IMR-90 (cell line): ENCODE measurements at regions not wholly inside any gene's neighbourhood (a gene's known extent, or its start where the extent isn't known, plus 50 kb on each side); places are given as distances from the start of the nearest gene placed in this dataset.

Source experiments
- ATAC-seq: fragments of 200-7000 bp; cut with Tn5 transposase; 2 replicates; pipeline ENCODE4 v1.9.1; 2020; ENCODE audit warnings: low read depth, mild to moderate bottlenecking, moderate library complexity
- BruUV-seq: library from RNA; stranded (reverse); fragments of 400-500 nt; replicated peaks from 2 replicates; lab custom pipeline; 2021; lab: Mats Ljungman, UMichigan
- CTCF ChIA-PET: fragments of 300-600 bp; formaldehyde crosslinking; extraction: SDS; loops from one replicate; lab custom pipeline; 2021; ENCODE audit warnings: antibody characterized with exemption; lab: Yijun Ruan, JAX
- POLR2A ChIA-PET: fragments of 300-600 bp; sonication (Branson Sonifier 250); formaldehyde crosslinking; loops from one replicate; lab custom pipeline; 2022; ENCODE audit warnings: antibody characterized with exemption; ENCODE audit not compliant: unreplicated experiment; lab: Charles Lee
- DNase-seq: peaks from one replicate; pipeline ENCODE4 v3.0.0; 2013
- H2AFZ ChIP-seq: replicated peaks from 2 replicates; pipeline ENCODE3; 2013; ENCODE audit warnings: low read length, mild to moderate bottlenecking; ENCODE audit not compliant: poor library complexity
- H2AK5ac ChIP-seq: 2 replicates; pipeline ENCODE4 v1.6.1; 2013; ENCODE audit warnings: low read depth, low read length, inconsistent platforms
- H2AK9ac ChIP-seq: replicated peaks from 2 replicates; pipeline ENCODE3; 2013; ENCODE audit warnings: mild to moderate bottlenecking, low read depth, low read length, moderate library complexity; ENCODE audit not compliant: poor library complexity
- H2BK120ac ChIP-seq: 2 replicates; pipeline ENCODE4 v1.6.1; 2013; ENCODE audit warnings: low read depth, low read length, inconsistent platforms
- H2BK15ac ChIP-seq: 3 replicates; pipeline ENCODE4 v1.6.1; 2013; ENCODE audit warnings: low read depth, low read length, inconsistent platforms
- H2BK20ac ChIP-seq: 2 replicates; pipeline ENCODE4 v1.6.1; 2013; ENCODE audit warnings: low read depth, mild to moderate bottlenecking, inconsistent platforms, low read length, moderate library complexity
- H2BK5ac ChIP-seq: 2 replicates; pipeline ENCODE4 v1.6.1; 2013; ENCODE audit warnings: mild to moderate bottlenecking, low read depth, low read length, inconsistent platforms; ENCODE audit not compliant: poor library complexity, severe bottlenecking
- H3K14ac ChIP-seq: replicated peaks from 2 replicates; pipeline ENCODE4 v1.6.1; 2013; ENCODE audit warnings: low read depth, low read length, inconsistent platforms
- H3K18ac ChIP-seq: 2 replicates; pipeline ENCODE4 v1.6.1; 2013; ENCODE audit warnings: low read depth, low read length, control low read depth
- H3K23ac ChIP-seq: 2 replicates; pipeline ENCODE4 v1.6.1; 2013; ENCODE audit warnings: low read depth, low read length, inconsistent platforms
- H3K27ac ChIP-seq: 2 replicates; pipeline ENCODE4 v1.5.1; 2013; ENCODE audit warnings: mild to moderate bottlenecking, control low read depth, low read length; ENCODE audit not compliant: insufficient read depth
- H3K27me3 ChIP-seq: 2 replicates; pipeline ENCODE4 v1.6.1; 2013; ENCODE audit warnings: low read length; ENCODE audit not compliant: control insufficient read depth, insufficient read depth
- H3K36me3 ChIP-seq: 2 replicates; pipeline ENCODE4 v1.6.1; 2013; ENCODE audit warnings: low read length, mixed read lengths; ENCODE audit not compliant: control insufficient read depth, insufficient read depth
- H3K4ac ChIP-seq: 2 replicates; pipeline ENCODE4 v1.6.1; 2013; ENCODE audit warnings: low read depth, low read length, inconsistent platforms
- H3K4me1 ChIP-seq: 2 replicates; pipeline ENCODE4 v1.6.1; 2013; ENCODE audit warnings: low read length, mixed read lengths; ENCODE audit not compliant: control insufficient read depth, insufficient read depth
- H3K4me2 ChIP-seq: 2 replicates; pipeline ENCODE4 v1.6.1; 2013; ENCODE audit warnings: low read depth, mild to moderate bottlenecking, control low read depth, low read length, moderate library complexity
- H3K4me3 ChIP-seq: 2 replicates; pipeline ENCODE4 v1.5.1; 2013; ENCODE audit warnings: low read depth, mild to moderate bottlenecking, control low read depth, low read length, moderate library complexity; ENCODE audit not compliant: insufficient read depth
- H3K56ac ChIP-seq: 2 replicates; pipeline ENCODE4 v1.6.1; 2013; ENCODE audit warnings: low read length, inconsistent platforms; ENCODE audit not compliant: insufficient read depth; ENCODE audit errors: extremely low read depth
- H3K79me1 ChIP-seq, 2 experiments: 2 replicates each; pipeline ENCODE4 v1.6.1; 2013; ENCODE audit warnings: low read length in 2 of 2, inconsistent platforms in 1 of 2, low read depth in 1 of 2
- H3K9ac ChIP-seq: 2 replicates; pipeline ENCODE4 v1.6.1; 2013; ENCODE audit warnings: low read depth, low read length, control low read depth
- H3K9me1 ChIP-seq: 2 replicates; pipeline ENCODE4 v1.6.1; 2013; ENCODE audit warnings: low read length, inconsistent platforms; ENCODE audit not compliant: insufficient read depth
- H3K9me3 ChIP-seq: 2 replicates; pipeline ENCODE4 v1.6.1; 2013; ENCODE audit warnings: low read length; ENCODE audit not compliant: control insufficient read depth, insufficient read depth
- H4K20me1 ChIP-seq: 2 replicates; pipeline ENCODE4 v1.6.1; 2013; ENCODE audit warnings: low read length, inconsistent platforms; ENCODE audit not compliant: insufficient read depth
- H4K5ac ChIP-seq: 2 replicates; pipeline ENCODE4 v1.6.1; 2013; ENCODE audit warnings: mild to moderate bottlenecking, low read depth, low read length, control low read depth
- H4K8ac ChIP-seq, 2 experiments: 2 replicates each; pipeline ENCODE4 v1.6.1; 2013; ENCODE audit warnings: low read depth in 2 of 2, low read length in 2 of 2, control low read depth in 1 of 2, inconsistent platforms in 1 of 2
- H4K91ac ChIP-seq: 2 replicates; pipeline ENCODE4 v1.6.1; 2013; ENCODE audit warnings: low read depth, low read length, inconsistent platforms; ENCODE audit not compliant: insufficient read depth
- BHLHE40 ChIP-seq: fragments of 150-350 bp; IDR thresholded peaks from 2 replicates; pipeline ENCODE4 v1.6.1; 2016; ENCODE audit warnings: mild to moderate bottlenecking, low read depth, low read length
- CHD1 ChIP-seq: IDR thresholded peaks from 2 replicates; pipeline ENCODE4 v1.6.1; 2012; ENCODE audit warnings: low read depth, low read length, improper control_type of control experiment
- MAZ ChIP-seq: IDR thresholded peaks from 2 replicates; pipeline ENCODE4 v1.6.1; 2012; ENCODE audit warnings: low read depth, mild to moderate bottlenecking, low read length, improper control_type of control experiment, moderate library complexity, borderline replicate concordance
- POLR2A ChIP-seq: IDR thresholded peaks from 2 replicates; pipeline ENCODE4 v1.6.1; 2012; ENCODE audit warnings: mild to moderate bottlenecking, low read depth, low read length
- WGBS, 2 experiments: methylation state at CpG; one replicate each; pipeline versions ENCODE4 v1.1.5 to v1.1.7; 2013; ENCODE audit warnings: missing lambda C conversion rate in 2 of 2; ENCODE audit not compliant: insufficient read length in 1 of 2; ENCODE audit errors: extremely low coverage in 2 of 2; 5-methylcytosine and 5-hydroxymethylcytosine counted together
- dilution Hi-C: fragments of 300-500 bp; cut with HindIII; formaldehyde crosslinking; loops from one replicate; pipeline ENCODE4 v1.14.3; 2018; ENCODE audit warnings: low sequenced_read_pairs; ENCODE audit not compliant: unreplicated experiment
- in situ Hi-C: fragments of 300-500 bp; cut with MboI; formaldehyde crosslinking; loops from 3 replicates; pipeline ENCODE4 v1.14.3; 2019; ENCODE audit warnings: low sequenced_read_pairs, inconsistent platforms, mixed read lengths
- intact Hi-C: fragments of 100-400 bp; cut with micrococcal nuclease; formaldehyde crosslinking; loops from 2 replicates; pipeline ENCODE4 v1.10.0; 2022

DNA sequence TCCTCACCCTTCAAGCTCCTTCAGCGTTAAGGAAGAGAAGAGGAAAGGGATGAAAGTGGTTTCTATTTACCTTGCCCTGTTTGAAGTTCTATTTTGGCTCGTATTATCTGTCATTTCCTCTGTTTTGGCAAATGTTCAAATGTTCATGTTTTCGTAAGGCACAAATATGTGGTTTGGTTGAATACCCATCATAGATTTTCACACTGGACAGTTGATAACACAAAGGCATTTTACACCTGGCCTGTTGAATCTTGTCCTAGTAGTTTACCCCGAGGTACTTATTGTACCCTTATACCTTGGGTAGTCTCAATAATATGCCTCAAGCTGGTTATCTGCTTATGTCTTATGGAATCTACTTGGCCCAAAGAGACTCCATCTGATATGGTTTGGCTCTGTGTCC is 706.9 kb downstream of the METTL15 start:
- peaks cover 2% of the 10 kb centered on the region; the same call in 1 of the 2 replicates for H3K4me1 ChIP-seq
- H2BK20ac ChIP-seq, result no peak overlapping the region
- no peaks in the 10 kb centered on the region for H3K9me1 ChIP-seq
- in situ Hi-C loops (no loop called here), dilution Hi-C loops (no loop called here), intact Hi-C loops (no loop called here)
- ChIA-PET POLR2A (no interaction called here), CTCF (no interaction called here)
- no peaks in the 10 kb centered on the region for H3K36me3 ChIP-seq
- BruUV-seq, result no TSS peak
- no peak overlapping the region; the same call in 1 of the 2 replicates for H3K18ac ChIP-seq
- H2AFZ ChIP-seq, result no peak overlapping the region
- H3K23ac ChIP-seq, result no peak overlapping the region
- peak overlapping the region; percentile 74 for H2AK5ac ChIP-seq
- H4K91ac ChIP-seq, result peak overlapping the region; percentile 73; the same call in 1 of the 2 replicates
- no peak overlapping the region for H2AK9ac ChIP-seq
- H4K5ac ChIP-seq, result peak overlapping the region; percentile 12; the same call in 1 of the 2 replicates
- H2BK5ac ChIP-seq, result no peak overlapping the region
- H3K4me3 ChIP-seq, result no peak overlapping the region
- H3K56ac ChIP-seq, result no peak overlapping the region
- TF ChIP-seq CHD1, result no peak
- TF ChIP-seq MAZ, result no peak
- TF ChIP-seq BHLHE40, result no peak
- TF ChIP-seq POLR2A, result no peak
- ATAC-seq (no peak), DNase-seq (no peak)
- no peaks in the 10 kb centered on the region for H3K27me3 ChIP-seq
- no peaks in the 10 kb centered on the region for H3K79me1 ChIP-seq
- H2BK120ac ChIP-seq, result peak overlapping the region; percentile 41; the same call in 1 of the 2 replicates
- no CpG with 5 or more reads among the region's 4 CpGs for WGBS, 2 experiments
- no peak overlapping the region for H3K4ac ChIP-seq
- H3K27ac ChIP-seq, result no peak overlapping the region
- H3K9ac ChIP-seq, result no peak overlapping the region
- H4K8ac ChIP-seq, result 0 out of 4 replicates have a peak overlapping the region, but pooled peaks of 1 of the 2 experiments have one; percentile 35
- no peaks in the 10 kb centered on the region for H4K20me1 ChIP-seq
- no peak overlapping the region for H3K4me2 ChIP-seq
- no peaks in the 10 kb centered on the region for H3K9me3 ChIP-seq
- peak overlapping the region; percentile 21; the same call in 1 of the 3 replicates for H2BK15ac ChIP-seq
- H3K14ac ChIP-seq, result no peak overlapping the region
